ENCODE measurements at regions not wholly inside any gene's neighbourhood (a gene's known extent, or its start where the extent isn't known, plus 50 kb on each side); places are given as distances from the start of the nearest gene placed in this dataset.

DNA sequence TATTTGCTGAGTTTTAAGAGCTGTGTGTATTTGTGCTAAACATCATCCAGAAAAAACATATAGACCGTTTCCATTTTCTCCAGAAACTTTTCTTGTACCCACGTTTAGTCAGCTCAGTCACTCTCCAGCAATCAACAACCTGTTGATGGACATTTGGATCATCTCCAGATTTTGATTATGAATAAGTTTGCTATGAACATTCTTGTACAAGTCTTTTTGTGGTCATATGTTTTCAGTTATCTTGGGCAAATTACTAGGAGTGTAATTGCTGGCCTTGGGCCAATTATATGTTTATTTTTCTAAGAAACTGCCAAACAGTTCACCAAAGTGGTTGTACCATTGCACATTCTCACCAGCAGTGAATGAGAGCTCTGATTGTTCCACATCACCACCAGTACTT lies 221.8 kb downstream of the CENPF start:
- H3K27me3 ChIP-seq (ENCODE audit: control insufficient read depth, insufficient read depth, low read length): no peaks in the 10 kb centered on the region
- H3K36me3 Mint-ChIP-seq: no peaks in the 10 kb centered on the region
- peaks cover 0 to 9% (median 4%) of the 10 kb centered on the region in 7 donors for H3K9me3 Mint-ChIP-seq
- no peak for ATAC-seq (ENCODE audit: low read depth in 2 of 2)
- H3K4me3 Mint-ChIP-seq: no peak overlapping the region
- no peak for DNase-seq
- H3K27ac Mint-ChIP-seq: no peak overlapping the region
- no peaks in the 10 kb centered on the region for H3K9me3 ChIP-seq (ENCODE audit: control insufficient read depth in 2 of 2, low read length in 2 of 2)
- H3K4me1 ChIP-seq (ENCODE audit: control insufficient read depth, insufficient read depth, low read length, poor library complexity, severe bottlenecking): no peaks in the 10 kb centered on the region
- no peaks in the 10 kb centered on the region for H3K27me3 Mint-ChIP-seq
- no peak overlapping the region for H3K27ac ChIP-seq (ENCODE audit: insufficient read depth, low read length, poor library complexity, severe bottlenecking)
- no peak overlapping the region for H3K4me3 ChIP-seq (ENCODE audit: low read depth, low read length)
- H3K36me3 ChIP-seq (ENCODE audit: control insufficient read depth, insufficient read depth, low read length): no peaks in the 10 kb centered on the region
- no peaks in the 10 kb centered on the region for H3K4me1 Mint-ChIP-seq

DNA sequence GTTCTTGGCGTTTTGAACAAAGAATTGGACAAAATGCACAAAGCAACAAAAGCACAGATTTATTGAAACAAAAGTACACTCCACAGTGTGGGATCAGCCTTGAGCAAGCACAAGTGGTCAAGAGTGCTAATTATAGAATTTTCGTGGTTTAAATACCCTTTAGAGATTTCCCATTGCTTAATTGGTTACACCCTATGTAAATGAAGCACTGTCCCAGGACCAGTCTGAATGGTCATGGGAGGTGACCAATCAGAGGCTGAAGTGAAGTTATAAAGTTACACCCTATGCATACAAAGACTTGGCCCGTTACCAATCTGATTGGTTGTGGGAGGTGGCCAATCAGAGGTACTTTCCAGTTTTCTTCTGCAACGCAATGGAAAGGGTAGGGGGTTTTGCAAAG lies 223.6 kb downstream of the CENPF start:
- ATAC-seq (ENCODE audit: low read depth in 2 of 2): no peak
- no peaks in the 10 kb centered on the region for H3K36me3 ChIP-seq (ENCODE audit: control insufficient read depth, insufficient read depth, low read length)
- H3K27ac Mint-ChIP-seq: no peak overlapping the region
- no peak for DNase-seq
- H3K36me3 Mint-ChIP-seq: no peaks in the 10 kb centered on the region
- H3K4me3 Mint-ChIP-seq: no peak overlapping the region
- H3K9me3 ChIP-seq (ENCODE audit: control insufficient read depth in 2 of 2, low read length in 2 of 2): no peaks in the 10 kb centered on the region
- no peaks in the 10 kb centered on the region for H3K27me3 ChIP-seq (ENCODE audit: control insufficient read depth, insufficient read depth, low read length)
- no peak overlapping the region for H3K4me3 ChIP-seq (ENCODE audit: low read depth, low read length)
- no peaks in the 10 kb centered on the region for H3K27me3 Mint-ChIP-seq
- no peaks in the 10 kb centered on the region for H3K4me1 ChIP-seq (ENCODE audit: control insufficient read depth, insufficient read depth, low read length, poor library complexity, severe bottlenecking)
- no peaks in the 10 kb centered on the region for H3K4me1 Mint-ChIP-seq
- peaks cover 0 to 9% (median 4%) of the 10 kb centered on the region in 7 donors for H3K9me3 Mint-ChIP-seq
- H3K27ac ChIP-seq (ENCODE audit: insufficient read depth, low read length, poor library complexity, severe bottlenecking): no peak overlapping the region

DNA sequence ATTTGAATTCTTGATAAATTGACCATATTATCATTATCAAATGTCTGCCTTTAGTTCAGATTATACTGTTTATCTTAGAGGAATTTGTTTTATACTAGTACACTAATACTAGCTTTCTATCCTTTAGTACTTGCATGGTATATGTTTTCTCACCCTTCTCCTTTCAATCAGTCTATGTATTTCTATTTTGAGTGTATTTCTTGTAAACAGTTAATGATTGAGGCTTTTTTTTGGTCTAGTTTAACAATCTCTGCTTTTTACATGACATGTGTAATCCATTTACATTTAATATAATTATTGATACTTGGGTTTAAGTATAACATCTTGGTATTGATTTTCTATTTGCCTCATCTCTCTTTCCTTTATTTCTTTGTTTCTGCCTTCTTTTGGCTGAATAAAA lies 224.9 kb downstream of the CENPF start:
- Mint-ChIP-seq H3K4me1 (no peaks in the 10 kb centered on the region), H3K36me3 (no peaks in the 10 kb centered on the region), H3K4me3 (no peak overlapping the region), H3K27me3 (no peaks in the 10 kb centered on the region), H3K27ac (no peak overlapping the region), H3K9me3 (peaks cover 0 to 9% (median 4%) of the 10 kb centered on the region in 7 donors)
- Histone ChIP-seq H3K4me3 (ENCODE audit: low read depth, low read length) (no peak overlapping the region), H3K9me3 (ENCODE audit: control insufficient read depth in 2 of 2, low read length in 2 of 2) (no peaks in the 10 kb centered on the region), H3K4me1 (ENCODE audit: control insufficient read depth, insufficient read depth, low read length, poor library complexity, severe bottlenecking) (no peaks in the 10 kb centered on the region), H3K36me3 (ENCODE audit: control insufficient read depth, insufficient read depth, low read length) (no peaks in the 10 kb centered on the region), H3K27ac (ENCODE audit: insufficient read depth, low read length, poor library complexity, severe bottlenecking) (no peak overlapping the region), H3K27me3 (ENCODE audit: control insufficient read depth, insufficient read depth, low read length) (no peaks in the 10 kb centered on the region)
- ATAC-seq (ENCODE audit: low read depth in 2 of 2) (no peak), DNase-seq (no peak)

DNA sequence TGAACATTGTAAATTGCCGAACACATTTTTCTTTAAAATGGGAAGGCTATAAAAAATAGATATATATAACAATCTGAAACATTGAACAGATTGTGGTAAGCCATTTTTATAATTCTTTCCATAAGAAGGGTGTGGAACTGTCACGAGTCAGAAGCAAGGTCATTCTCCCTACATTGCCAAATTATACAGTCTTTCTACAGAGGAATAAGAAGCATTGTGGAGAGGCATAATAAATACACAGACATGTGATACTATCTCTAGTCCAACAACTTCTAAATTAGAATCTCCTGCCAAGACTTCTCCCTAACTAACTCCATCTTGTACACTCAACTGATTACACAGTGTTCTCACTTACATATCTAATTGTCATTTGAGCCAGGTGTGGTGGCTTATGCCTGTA lies 227.9 kb downstream of the CENPF start:
- Mint-ChIP-seq H3K9me3 (peaks cover 0 to 9% (median 3%) of the 10 kb centered on the region in 7 donors), H3K4me1 (no peaks in the 10 kb centered on the region), H3K27me3 (no peaks in the 10 kb centered on the region), H3K4me3 (no peak overlapping the region), H3K27ac (no peak overlapping the region), H3K36me3 (no peaks in the 10 kb centered on the region)
- Histone ChIP-seq H3K9me3 (ENCODE audit: control insufficient read depth in 2 of 2, low read length in 2 of 2) (no peaks in the 10 kb centered on the region), H3K4me3 (ENCODE audit: low read depth, low read length) (no peak overlapping the region), H3K27me3 (ENCODE audit: control insufficient read depth, insufficient read depth, low read length) (no peaks in the 10 kb centered on the region), H3K36me3 (ENCODE audit: control insufficient read depth, insufficient read depth, low read length) (no peaks in the 10 kb centered on the region), H3K4me1 (ENCODE audit: control insufficient read depth, insufficient read depth, low read length, poor library complexity, severe bottlenecking) (no peaks in the 10 kb centered on the region), H3K27ac (ENCODE audit: insufficient read depth, low read length, poor library complexity, severe bottlenecking) (no peak overlapping the region)
- no peak for DNase-seq
- no peak for ATAC-seq (ENCODE audit: low read depth in 2 of 2)

DNA sequence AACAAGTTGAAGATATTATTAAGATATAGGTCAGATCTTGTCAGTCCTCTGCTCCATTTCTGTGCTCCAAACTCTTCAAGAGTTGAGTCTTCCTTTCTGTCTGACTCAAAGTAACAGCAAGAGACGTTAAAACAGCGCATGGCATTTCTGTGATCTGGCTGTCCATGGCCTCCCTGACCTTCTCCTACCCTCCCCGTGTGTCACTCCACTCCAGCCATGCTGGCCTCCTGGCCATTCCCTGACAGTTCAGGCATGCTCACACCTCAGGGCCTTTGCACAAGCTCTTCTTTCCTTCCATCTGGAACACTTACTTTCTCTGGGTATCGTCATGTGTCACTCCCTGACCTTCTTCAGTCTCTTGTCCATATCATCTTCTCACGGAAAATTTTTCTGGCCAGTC lies 229.0 kb downstream of the CENPF start:
- H3K9me3 Mint-ChIP-seq: peaks cover 0 to 9% (median 2%) of the 10 kb centered on the region in 7 donors
- H3K27ac ChIP-seq (ENCODE audit: insufficient read depth, low read length, poor library complexity, severe bottlenecking): no peak overlapping the region
- peak overlapping the region in 1 of 4 donors; percentile 70 for H3K4me3 Mint-ChIP-seq
- no peak for DNase-seq
- no peak for ATAC-seq (ENCODE audit: low read depth in 2 of 2)
- H3K4me1 ChIP-seq (ENCODE audit: control insufficient read depth, insufficient read depth, low read length, poor library complexity, severe bottlenecking): no peaks in the 10 kb centered on the region
- H3K4me1 Mint-ChIP-seq: no peaks in the 10 kb centered on the region
- no peak overlapping the region for H3K4me3 ChIP-seq (ENCODE audit: low read depth, low read length)
- H3K27me3 Mint-ChIP-seq: no peaks in the 10 kb centered on the region
- H3K36me3 ChIP-seq (ENCODE audit: control insufficient read depth, insufficient read depth, low read length): no peaks in the 10 kb centered on the region
- no peaks in the 10 kb centered on the region for H3K27me3 ChIP-seq (ENCODE audit: control insufficient read depth, insufficient read depth, low read length)
- H3K27ac Mint-ChIP-seq: no peak overlapping the region
- no peaks in the 10 kb centered on the region for H3K36me3 Mint-ChIP-seq
- H3K9me3 ChIP-seq (ENCODE audit: control insufficient read depth in 2 of 2, low read length in 2 of 2): no peaks in the 10 kb centered on the region

DNA sequence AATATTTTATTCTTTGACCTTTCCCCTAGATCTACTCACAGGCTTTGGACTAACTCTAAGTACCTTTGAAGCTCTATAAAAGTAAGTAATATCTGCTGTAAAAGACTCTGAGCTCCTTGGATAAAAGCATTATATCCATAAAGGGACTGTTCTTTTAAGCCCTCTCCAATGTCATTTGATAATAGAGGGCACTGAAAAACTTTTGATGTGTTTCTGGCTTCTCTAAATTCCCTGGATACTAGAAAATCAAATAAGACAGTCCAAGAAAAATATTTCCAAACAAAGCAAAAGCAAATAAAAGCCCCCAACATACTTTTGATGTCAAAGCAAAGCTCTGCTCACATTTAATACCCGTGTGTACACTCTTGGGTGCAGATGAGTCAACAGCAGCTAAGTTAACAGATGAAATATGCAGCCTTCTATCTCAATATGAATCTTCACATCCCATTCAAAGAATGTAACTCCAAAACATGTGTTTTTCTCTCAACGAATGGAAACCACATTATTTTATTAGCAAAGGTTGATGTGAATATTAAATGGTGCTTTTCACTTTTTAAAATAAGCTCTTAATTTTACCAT lies 230.3 kb downstream of the CENPF start:
- ATAC-seq (ENCODE audit: low read depth in 2 of 2): no peak
- H3K27me3 Mint-ChIP-seq: no peaks in the 10 kb centered on the region

DNA sequence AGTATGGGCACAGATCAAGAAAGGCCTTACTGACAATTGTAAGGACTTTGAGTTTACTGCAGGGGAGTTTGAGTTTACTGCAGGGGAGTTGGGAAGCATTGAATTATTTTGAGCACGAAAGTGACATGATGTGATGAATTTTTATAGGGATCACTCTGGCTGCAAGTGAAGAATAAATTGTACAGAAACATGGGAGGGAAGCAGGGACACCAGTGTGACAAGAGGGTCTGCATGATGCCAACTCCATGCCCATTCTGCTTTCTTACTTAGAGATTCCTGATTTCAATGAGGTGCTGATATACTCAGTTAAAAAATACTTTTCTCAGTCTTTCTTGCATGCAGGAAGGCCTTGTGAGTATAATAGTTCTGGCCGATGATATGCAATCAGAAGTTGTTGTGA lies 234.4 kb downstream of the CENPF start:
- ATAC-seq (ENCODE audit: low read depth in 2 of 2) (no peak), DNase-seq (no peak)
- no peaks in the 10 kb centered on the region for H3K27me3 ChIP-seq (ENCODE audit: control insufficient read depth, insufficient read depth, low read length)
- no peak overlapping the region for H3K27ac ChIP-seq (ENCODE audit: insufficient read depth, low read length, poor library complexity, severe bottlenecking)
- Mint-ChIP-seq H3K4me3 (no peak overlapping the region), H3K4me1 (no peaks in the 10 kb centered on the region), H3K36me3 (no peaks in the 10 kb centered on the region), H3K27me3 (no peaks in the 10 kb centered on the region), H3K9me3 (no peaks in the 10 kb centered on the region), H3K27ac (no peak overlapping the region)
- H3K4me3 ChIP-seq (ENCODE audit: low read depth, low read length): no peak overlapping the region
- H3K9me3 ChIP-seq (ENCODE audit: control insufficient read depth in 2 of 2, low read length in 2 of 2): no peaks in the 10 kb centered on the region
- no peaks in the 10 kb centered on the region for H3K4me1 ChIP-seq (ENCODE audit: control insufficient read depth, insufficient read depth, low read length, poor library complexity, severe bottlenecking)
- no peaks in the 10 kb centered on the region for H3K36me3 ChIP-seq (ENCODE audit: control insufficient read depth, insufficient read depth, low read length)

More for the DNA sequence above, 230.3 kb downstream of the CENPF start:
- no peaks in the 10 kb centered on the region for H3K36me3 Mint-ChIP-seq
- Histone ChIP-seq H3K27me3 (ENCODE audit: control insufficient read depth, insufficient read depth, low read length) (no peaks in the 10 kb centered on the region), H3K36me3 (ENCODE audit: control insufficient read depth, insufficient read depth, low read length) (no peaks in the 10 kb centered on the region), H3K4me1 (ENCODE audit: control insufficient read depth, insufficient read depth, low read length, poor library complexity, severe bottlenecking) (no peaks in the 10 kb centered on the region), H3K4me3 (ENCODE audit: low read depth, low read length) (no peak overlapping the region), H3K9me3 (ENCODE audit: control insufficient read depth in 2 of 2, low read length in 2 of 2) (no peaks in the 10 kb centered on the region), H3K27ac (ENCODE audit: insufficient read depth, low read length, poor library complexity, severe bottlenecking) (no peak overlapping the region)
- H3K4me1 Mint-ChIP-seq: no peaks in the 10 kb centered on the region
- H3K9me3 Mint-ChIP-seq: peaks cover 0 to 4% (median 0%) of the 10 kb centered on the region in 7 donors
- DNase-seq: no peak
- H3K27ac Mint-ChIP-seq: no peak overlapping the region
- no peak overlapping the region for H3K4me3 Mint-ChIP-seq

DNA sequence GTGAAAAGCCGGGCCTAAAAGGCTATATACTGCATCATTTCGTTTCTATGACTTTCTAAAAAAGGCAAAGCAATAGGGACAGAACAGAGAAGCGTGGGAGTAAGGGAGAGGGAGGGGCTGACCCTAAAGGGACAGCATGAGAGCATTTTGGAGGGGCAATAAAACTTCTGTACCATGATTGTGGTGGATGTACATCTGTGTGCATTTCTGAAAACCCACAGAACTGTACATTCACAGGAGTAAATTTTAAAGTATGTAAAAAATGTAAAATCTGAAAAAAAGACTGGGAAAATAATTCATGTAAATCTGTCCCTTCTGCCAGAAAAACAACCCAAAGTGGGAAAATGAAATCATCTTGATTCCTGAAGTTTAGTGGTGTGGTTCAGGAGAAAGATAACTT lies 235.4 kb downstream of the CENPF start:
- H3K36me3 Mint-ChIP-seq: no peaks in the 10 kb centered on the region
- no peaks in the 10 kb centered on the region for H3K27me3 Mint-ChIP-seq
- no peaks in the 10 kb centered on the region for H3K9me3 Mint-ChIP-seq

More for the DNA sequence above, 235.4 kb downstream of the CENPF start:
- no peak overlapping the region for H3K4me3 ChIP-seq (ENCODE audit: low read depth, low read length)
- no peaks in the 10 kb centered on the region for H3K36me3 ChIP-seq (ENCODE audit: control insufficient read depth, insufficient read depth, low read length)
- no peaks in the 10 kb centered on the region for H3K9me3 ChIP-seq (ENCODE audit: control insufficient read depth in 2 of 2, low read length in 2 of 2)
- ATAC-seq (ENCODE audit: low read depth in 2 of 2): no peak
- no peak overlapping the region for H3K27ac ChIP-seq (ENCODE audit: insufficient read depth, low read length, poor library complexity, severe bottlenecking)
- no peak overlapping the region for H3K27ac Mint-ChIP-seq
- no peak overlapping the region for H3K4me3 Mint-ChIP-seq
- H3K4me1 ChIP-seq (ENCODE audit: control insufficient read depth, insufficient read depth, low read length, poor library complexity, severe bottlenecking): no peaks in the 10 kb centered on the region
- H3K4me1 Mint-ChIP-seq: no peaks in the 10 kb centered on the region
- H3K27me3 ChIP-seq (ENCODE audit: control insufficient read depth, insufficient read depth, low read length): no peaks in the 10 kb centered on the region
- no peak for DNase-seq
